ENCODE measurements at regions not wholly inside any gene's neighbourhood (a gene's known extent, or its start where the extent isn't known, plus 50 kb on each side); places are given as distances from the start of the nearest gene placed in this dataset.

- Histone ChIP-seq H3K36me3 (no peaks in the 10 kb centered on the region), H3K27ac (no peak overlapping the region), H3K9me3 (no peaks in the 10 kb centered on the region), H3K27me3 (peaks cover 28 to 56% (median 44%) of the 10 kb centered on the region in 3 donors), H3K4me1 (no peaks in the 10 kb centered on the region), H3K4me3 (no peak overlapping the region)
- in situ Hi-C loops (cut with MboI; ENCODE audit: low sequenced_read_pairs in 4 of 4) (no loop called here), intact Hi-C loops (cut with DNase I; ENCODE audit: low total_unique reads) (no loop called here)
- no peak for DNase-seq
- no peak for TF ChIP-seq CTCF (IDR thresholded peaks at IDR 0.05 in 4 of 5, conservative IDR thresholded peaks at IDR 0.05 in 1 of 5)
- TF ChIP-seq POLR2A (IDR thresholded peaks at IDR 0.05) = no peak
- ATAC-seq = no peak
Measured at GRCh38 chr1:2923351-2923750, 97.9 kb upstream of the ACTRT2 start.

DNA sequence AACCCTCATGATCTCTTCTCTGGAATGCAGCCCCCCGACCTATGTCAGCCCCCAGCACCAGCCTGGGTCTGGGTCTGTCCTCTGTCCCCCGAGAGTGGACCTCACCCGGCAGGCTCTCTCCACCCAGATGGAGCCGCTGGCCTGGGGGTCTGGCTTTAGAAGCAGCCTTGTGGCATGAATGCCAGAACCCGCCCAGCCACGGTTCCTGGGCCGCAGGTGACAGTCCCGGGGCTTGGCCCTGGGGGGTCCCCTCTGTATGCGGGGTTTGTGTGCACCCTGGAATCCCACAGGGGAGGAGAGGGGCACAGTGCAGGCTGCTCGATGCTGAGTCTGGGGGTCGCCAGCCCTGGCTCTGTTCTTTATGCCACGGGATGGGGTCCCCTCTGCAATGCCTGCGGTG, 96.0 kb upstream of the ACTRT2 start:
- no peak overlapping the region for H3K27ac ChIP-seq
- H3K4me1 ChIP-seq = no peaks in the 10 kb centered on the region
- H3K4me3 ChIP-seq = no peak overlapping the region
- no peaks in the 10 kb centered on the region for H3K36me3 ChIP-seq
- TF ChIP-seq CTCF (IDR thresholded peaks at IDR 0.05 in 4 of 5, conservative IDR thresholded peaks at IDR 0.05 in 1 of 5) (no peak), POLR2A (IDR thresholded peaks at IDR 0.05) (no peak)
- intact Hi-C loops (cut with DNase I; ENCODE audit: low total_unique reads) = no loop called here
- peaks cover 43 to 68% (median 46%) of the 10 kb centered on the region in 3 donors for H3K27me3 ChIP-seq
- DNase-seq = no peak
- ATAC-seq = no peak
- no peaks in the 10 kb centered on the region for H3K9me3 ChIP-seq
- in situ Hi-C loops (cut with MboI; ENCODE audit: low sequenced_read_pairs in 4 of 4) = no loop called here

DNA sequence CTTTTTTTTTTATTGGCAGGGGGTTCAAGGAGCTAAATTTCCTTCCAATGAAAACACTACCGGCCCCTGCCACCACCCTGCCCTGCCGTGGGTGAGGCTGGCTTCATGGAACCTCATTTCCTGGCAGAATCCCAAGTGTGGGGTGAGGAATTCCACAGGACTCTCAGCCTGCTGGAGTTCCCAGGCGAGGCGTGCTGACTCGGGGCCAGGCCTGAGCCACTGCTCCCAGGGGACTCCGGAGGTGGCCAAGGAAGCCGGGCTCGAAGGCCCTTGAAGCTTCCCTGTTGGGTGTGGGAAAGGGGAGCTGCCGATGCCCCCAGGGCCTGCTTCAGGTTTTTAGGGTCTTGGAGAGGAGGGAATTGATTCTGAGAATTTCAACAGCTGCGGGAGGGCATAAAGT, 95.3 kb upstream of the ACTRT2 start:
- Histone ChIP-seq H3K9me3 (no peaks in the 10 kb centered on the region), H3K27ac (no peak overlapping the region), H3K36me3 (no peaks in the 10 kb centered on the region), H3K4me1 (no peaks in the 10 kb centered on the region), H3K4me3 (no peak overlapping the region), H3K27me3 (peaks cover 43 to 68% (median 46%) of the 10 kb centered on the region in 3 donors)
- TF ChIP-seq CTCF (IDR thresholded peaks at IDR 0.05 in 4 of 5, conservative IDR thresholded peaks at IDR 0.05 in 1 of 5) = no peak
- TF ChIP-seq POLR2A (IDR thresholded peaks at IDR 0.05) = no peak
- intact Hi-C loops (cut with DNase I; ENCODE audit: low total_unique reads) = no loop called here
- in situ Hi-C loops (cut with MboI; ENCODE audit: low sequenced_read_pairs in 4 of 4) = no loop called here
- ATAC-seq (no peak), DNase-seq (no peak)

DNA sequence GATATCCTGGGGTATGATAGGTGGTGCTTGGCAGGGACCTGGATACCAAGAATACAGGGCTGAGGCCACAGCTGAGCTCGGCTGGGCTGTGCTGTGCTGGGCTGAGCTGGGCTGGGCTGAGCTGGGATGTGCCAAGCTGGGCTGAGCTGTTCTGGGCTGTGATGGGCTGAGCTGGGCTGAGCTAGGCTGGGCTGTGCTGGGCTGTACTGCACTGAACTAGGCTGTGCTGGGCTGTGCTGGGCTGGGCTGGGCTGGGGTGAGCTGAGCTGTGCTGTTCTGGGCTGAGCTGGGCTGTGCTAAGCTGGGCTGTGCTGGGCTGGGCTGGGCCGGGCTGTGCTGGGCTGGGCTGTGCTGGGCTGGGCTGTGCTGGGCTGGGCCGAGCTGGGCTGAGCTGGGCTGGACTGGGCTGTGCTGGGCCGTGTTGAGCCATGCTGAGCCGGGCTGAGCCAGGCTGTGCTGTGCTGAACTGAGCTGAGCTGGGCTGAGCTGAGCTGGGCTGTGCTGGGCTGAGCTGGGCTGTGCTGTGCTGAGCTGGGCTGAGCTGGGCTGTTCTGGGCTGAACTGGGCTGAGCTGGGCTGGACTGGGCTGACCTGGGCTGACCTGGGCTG, 94.7 kb upstream of the ACTRT2 start:
- H3K4me3 ChIP-seq = no peak overlapping the region
- TF ChIP-seq CTCF (IDR thresholded peaks at IDR 0.05 in 4 of 5, conservative IDR thresholded peaks at IDR 0.05 in 1 of 5) (no peak), POLR2A (IDR thresholded peaks at IDR 0.05) (no peak)
- no peaks in the 10 kb centered on the region for H3K4me1 ChIP-seq
- in situ Hi-C loops (cut with MboI; ENCODE audit: low sequenced_read_pairs in 4 of 4) (no loop called here), intact Hi-C loops (cut with DNase I; ENCODE audit: low total_unique reads) (no loop called here)
- DNase-seq (no peak), ATAC-seq (no peak)
- peaks cover 46 to 75% (median 48%) of the 10 kb centered on the region in 3 donors for H3K27me3 ChIP-seq
- H3K27ac ChIP-seq = no peak overlapping the region
- no peaks in the 10 kb centered on the region for H3K9me3 ChIP-seq
- H3K36me3 ChIP-seq = no peaks in the 10 kb centered on the region

All from gastrocnemius medialis (tissue), 4 donors.